WERI-Rb-1 (cell line): ENCODE measurements at regions not wholly inside any gene's neighbourhood (a gene's known extent, or its start where the extent isn't known, plus 50 kb on each side); places are given as distances from the start of the nearest gene placed in this dataset.
"Not testable (repeated sequence)": the region's sequence is repeated elsewhere in the genome, so short reads cannot be mapped to it uniquely, and the experiment has no call there.

Source experiments
- DNase-seq: peaks from one replicate; pipeline ENCODE4 v3.0.0-alpha.2; 2020
- H3K27ac ChIP-seq: fragments of 250-450 bp; sonication (Bioruptor Pico); 2 replicates; pipeline ENCODE4 v1.5.1; 2020; ENCODE audit warnings: mild to moderate bottlenecking, moderate library complexity
- H3K27me3 ChIP-seq: fragments of 250-450 bp; sonication (Bioruptor Pico); 2 replicates; pipeline ENCODE4 v1.5.1; 2021; ENCODE audit warnings: mild to moderate bottlenecking, low read depth, moderate library complexity; ENCODE audit not compliant: insufficient read depth, severe bottlenecking
- H3K36me3 ChIP-seq: fragments of 250-450 bp; sonication (Bioruptor Pico); 2 replicates; pipeline ENCODE4 v1.5.1; 2020; ENCODE audit warnings: mild to moderate bottlenecking, moderate library complexity
- H3K4me3 ChIP-seq: 2 replicates; pipeline ENCODE4 v1.5.1; 2011; ENCODE audit warnings: low read depth, mild to moderate bottlenecking, control low read depth, low read length
- H3K9me3 ChIP-seq: fragments of 250-450 bp; sonication (Bioruptor Pico); 2 replicates; pipeline ENCODE4 v1.5.1; 2021; ENCODE audit warnings: mild to moderate bottlenecking, moderate library complexity; ENCODE audit not compliant: severe bottlenecking
- TF ChIP-seq, protein P1 (sequence below): IDR thresholded peaks from 2 replicates; pipeline ENCODE4 v1.5.1; 2011; ENCODE audit warnings: low read depth, mild to moderate bottlenecking, control low read depth, inconsistent platforms, low read length

- no peak overlapping the region for H3K27ac ChIP-seq
- TF ChIP-seq, protein P1, sequence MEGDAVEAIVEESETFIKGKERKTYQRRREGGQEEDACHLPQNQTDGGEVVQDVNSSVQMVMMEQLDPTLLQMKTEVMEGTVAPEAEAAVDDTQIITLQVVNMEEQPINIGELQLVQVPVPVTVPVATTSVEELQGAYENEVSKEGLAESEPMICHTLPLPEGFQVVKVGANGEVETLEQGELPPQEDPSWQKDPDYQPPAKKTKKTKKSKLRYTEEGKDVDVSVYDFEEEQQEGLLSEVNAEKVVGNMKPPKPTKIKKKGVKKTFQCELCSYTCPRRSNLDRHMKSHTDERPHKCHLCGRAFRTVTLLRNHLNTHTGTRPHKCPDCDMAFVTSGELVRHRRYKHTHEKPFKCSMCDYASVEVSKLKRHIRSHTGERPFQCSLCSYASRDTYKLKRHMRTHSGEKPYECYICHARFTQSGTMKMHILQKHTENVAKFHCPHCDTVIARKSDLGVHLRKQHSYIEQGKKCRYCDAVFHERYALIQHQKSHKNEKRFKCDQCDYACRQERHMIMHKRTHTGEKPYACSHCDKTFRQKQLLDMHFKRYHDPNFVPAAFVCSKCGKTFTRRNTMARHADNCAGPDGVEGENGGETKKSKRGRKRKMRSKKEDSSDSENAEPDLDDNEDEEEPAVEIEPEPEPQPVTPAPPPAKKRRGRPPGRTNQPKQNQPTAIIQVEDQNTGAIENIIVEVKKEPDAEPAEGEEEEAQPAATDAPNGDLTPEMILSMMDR: no peak
- DNase-seq: no peak
These were observed 379.4 kb downstream of the ZNF674 start for GRCh38 chrX:46165866-46166265.

DNA sequence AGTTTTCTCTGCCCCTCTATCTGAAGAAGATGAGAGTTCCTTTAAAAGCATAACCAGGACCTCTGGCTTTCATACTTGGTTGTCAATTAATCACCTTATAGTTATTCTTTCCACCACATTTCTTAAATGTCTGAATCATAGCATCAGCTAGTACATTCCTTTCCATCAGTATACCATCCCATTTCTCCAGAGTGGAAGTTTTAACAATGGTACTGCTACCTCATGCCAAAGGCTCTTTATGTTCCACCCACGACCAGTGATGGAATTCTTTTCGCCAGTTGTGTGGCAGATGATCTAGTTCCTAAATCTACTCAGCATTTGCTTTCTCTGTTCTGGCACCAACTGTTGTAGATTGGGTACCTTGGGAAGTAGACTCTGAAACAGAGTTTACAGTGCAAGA lies 379.8 kb downstream of the ZNF674 start:
- DNase-seq: no peak
- TF ChIP-seq, protein P1: no peak
- Histone ChIP-seq H3K4me3 (no peak overlapping the region), H3K9me3 (no peaks in the 10 kb centered on the region), H3K36me3 (no peaks in the 10 kb centered on the region), H3K27me3 (peaks cover 16% of the 10 kb centered on the region), H3K27ac (no peak overlapping the region)

More at GRCh38 chrX:46165866-46166265, 379.4 kb downstream of the ZNF674 start:
- Histone ChIP-seq H3K4me3 (no peak overlapping the region), H3K36me3 (no peaks in the 10 kb centered on the region), H3K27me3 (peaks cover 16% of the 10 kb centered on the region), H3K9me3 (no peaks in the 10 kb centered on the region)

DNA sequence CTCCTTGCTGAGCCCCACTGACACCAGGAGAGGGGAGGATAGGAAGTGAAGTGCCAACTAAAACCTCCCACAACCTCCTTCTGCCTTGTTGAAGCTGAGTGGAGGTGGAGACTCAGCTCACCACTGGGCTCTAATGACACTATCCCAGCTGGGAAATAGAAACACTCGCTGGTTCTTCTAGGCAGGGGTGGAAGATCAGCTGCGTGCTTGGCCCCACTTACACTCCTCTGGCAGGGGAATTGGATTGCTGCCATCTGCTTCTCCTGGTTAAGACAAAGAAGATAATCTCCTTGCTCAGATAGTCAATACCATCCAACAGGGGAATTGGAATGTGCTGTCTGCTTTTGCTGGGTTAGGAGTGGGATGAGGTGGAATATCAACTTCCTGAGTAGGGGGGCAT lies 392.5 kb downstream of the ZNF674 start:
- H3K27ac ChIP-seq: peak overlapping the region; percentile 46

DNA sequence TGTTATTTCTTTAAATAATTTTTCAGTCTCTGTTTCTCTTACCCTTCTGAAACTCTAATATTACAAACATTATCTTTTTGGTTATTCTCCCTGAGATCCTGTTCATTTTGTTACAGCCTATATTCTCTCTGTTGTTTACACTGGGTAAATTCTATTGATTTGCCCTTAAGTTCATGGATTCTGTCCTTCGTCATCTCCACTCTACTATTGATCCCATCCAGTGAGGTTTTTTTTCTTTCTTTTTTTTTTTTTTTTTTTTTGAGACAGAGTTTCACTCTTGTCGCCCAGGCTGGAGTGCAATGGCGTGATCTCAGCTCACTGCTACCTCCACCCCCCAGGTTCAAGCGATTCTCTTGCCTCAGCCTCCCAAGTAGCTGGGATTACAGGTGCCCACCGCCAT lies 393.9 kb downstream of the ZNF674 start:
- DNase-seq, H3K4me3 ChIP-seq, H3K9me3 ChIP-seq, H3K27ac ChIP-seq, H3K36me3 ChIP-seq, H3K27me3 ChIP-seq: not testable (repeated sequence)

More for the DNA sequence above, 392.5 kb downstream of the ZNF674 start:
- DNase-seq: peak; percentile 75
- TF ChIP-seq, protein P1: no peak
- Histone ChIP-seq H3K27me3 (peaks cover 2% of the 10 kb centered on the region), H3K36me3 (no peaks in the 10 kb centered on the region), H3K4me3 (no peak overlapping the region), H3K9me3 (no peaks in the 10 kb centered on the region)

- DNase-seq: no peak
- no peak overlapping the region for H3K27ac ChIP-seq
- peaks cover 3% of the 10 kb centered on the region for H3K9me3 ChIP-seq
- TF ChIP-seq, protein P1: no peak
- no peak overlapping the region for H3K4me3 ChIP-seq
- H3K27me3 ChIP-seq: no peaks in the 10 kb centered on the region
- no peaks in the 10 kb centered on the region for H3K36me3 ChIP-seq
These were observed 400.7 kb downstream of the ZNF674 start for GRCh38 chrX:46144566-46144965.

- DNase-seq: no peak
- Histone ChIP-seq H3K27ac (no peak overlapping the region), H3K27me3 (no peaks in the 10 kb centered on the region), H3K36me3 (no peaks in the 10 kb centered on the region), H3K9me3 (peaks cover 3% of the 10 kb centered on the region), H3K4me3 (no peak overlapping the region)
- TF ChIP-seq, protein P1: no peak
These were observed 404.9 kb downstream of the ZNF674 start for GRCh38 chrX:46140272-46140671.
